LoVo (cell line): ENCODE measurements at regions not wholly inside any gene's neighbourhood (a gene's known extent, or its start where the extent isn't known, plus 50 kb on each side); places are given as distances from the start of the nearest gene placed in this dataset.

Experiments
- DNase-seq: peaks from one replicate; pipeline ENCODE4 v3.0.0-alpha.2; 2016; ENCODE audit warnings: low spot score

GRCh38 chr4:83855044-83855443 lies 319.1 kb downstream of the GPAT3 start:
- peak; percentile 50 for DNase-seq

DNA sequence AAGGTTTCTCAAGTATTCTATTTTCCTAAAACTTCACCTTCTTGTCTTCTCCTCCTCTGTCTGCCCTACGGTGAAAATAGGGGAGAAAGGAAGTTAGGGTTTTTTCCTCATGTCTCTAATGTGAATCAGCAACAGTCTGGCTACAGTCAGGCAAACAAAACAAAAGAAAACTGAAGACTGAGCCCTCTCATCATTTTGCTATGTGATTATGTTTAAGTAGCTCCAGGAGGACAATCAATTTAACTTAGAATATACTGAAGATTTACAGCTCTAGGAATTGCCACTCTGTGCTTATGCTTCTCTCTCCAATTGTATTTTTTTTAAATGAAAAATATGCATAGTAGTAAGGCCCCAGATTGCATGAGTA lies 316.2 kb downstream of the GPAT3 start:
- DNase-seq: no peak

- DNase-seq: no peak
Measured at GRCh38 chr4:83851261-83852084, 315.6 kb downstream of the GPAT3 start.

GRCh38 chr4:83850435-83850834 lies 314.5 kb downstream of the GPAT3 start:
- no peak for DNase-seq

DNA sequence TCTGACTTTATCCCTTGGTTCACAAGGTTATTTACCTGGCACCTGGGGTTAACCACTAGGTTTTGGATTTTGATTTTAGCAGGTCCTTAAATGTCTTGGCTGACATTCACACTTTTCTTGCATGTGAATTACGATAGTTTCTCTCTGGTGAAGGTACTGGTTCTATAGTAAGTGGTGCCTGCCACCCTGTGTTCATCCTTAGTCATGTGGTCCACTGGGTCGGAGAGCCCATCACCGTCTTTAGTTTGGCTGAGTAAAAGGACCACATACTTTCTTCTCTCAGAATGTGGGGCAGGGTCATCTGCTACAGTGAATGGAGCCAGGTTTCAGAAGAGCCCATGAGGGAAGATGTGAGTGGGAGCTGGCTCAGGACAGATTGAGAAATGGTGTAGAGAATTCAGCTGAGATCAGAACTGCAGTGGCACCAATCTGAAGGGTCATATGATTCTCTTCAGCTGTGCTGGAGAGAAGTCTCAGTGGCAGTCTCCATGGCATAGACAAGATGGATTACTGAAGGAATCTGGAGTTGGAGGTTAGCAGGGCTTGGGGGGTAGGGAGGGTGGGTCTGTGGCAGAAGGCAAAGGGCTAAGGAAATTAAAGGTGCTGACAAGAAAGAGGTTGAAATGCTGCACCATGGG lies 310.4 kb downstream of the GPAT3 start:
- no peak for DNase-seq

GRCh38 chr4:83839615-83840014 lies 303.7 kb downstream of the GPAT3 start:
- DNase-seq: no peak

GRCh38 chr4:83837614-83838308 lies 301.9 kb downstream of the GPAT3 start:
- DNase-seq: no peak

DNA sequence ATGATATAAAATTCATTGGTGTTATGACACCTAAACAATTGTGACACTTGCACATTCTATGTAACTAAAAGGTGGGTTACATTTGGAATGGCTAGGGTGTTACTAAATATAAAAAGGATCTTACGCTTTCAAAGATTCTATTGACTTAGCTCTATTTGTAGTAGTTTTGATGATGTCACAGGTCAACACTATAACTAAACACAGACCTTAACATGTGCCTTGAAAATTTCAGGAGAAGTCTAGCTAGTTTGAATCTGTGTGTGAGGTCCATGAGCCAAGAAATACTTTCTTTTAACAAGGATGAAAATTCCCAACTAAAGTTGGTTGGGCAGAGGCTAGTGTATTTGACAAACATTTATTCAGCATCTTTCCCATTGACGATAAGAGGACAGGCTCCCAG lies 298.0 kb downstream of the GPAT3 start:
- no peak for DNase-seq

- no peak for DNase-seq
Measured at GRCh38 chr4:83832110-83832825, 296.4 kb downstream of the GPAT3 start.

GRCh38 chr4:83831588-83831987 lies 295.7 kb downstream of the GPAT3 start:
- no peak for DNase-seq

- DNase-seq: no peak
Measured at GRCh38 chr4:83830138-83830888, 294.4 kb downstream of the GPAT3 start.

- no peak for DNase-seq
Measured at GRCh38 chr4:83828601-83829000, 292.7 kb downstream of the GPAT3 start.

DNA sequence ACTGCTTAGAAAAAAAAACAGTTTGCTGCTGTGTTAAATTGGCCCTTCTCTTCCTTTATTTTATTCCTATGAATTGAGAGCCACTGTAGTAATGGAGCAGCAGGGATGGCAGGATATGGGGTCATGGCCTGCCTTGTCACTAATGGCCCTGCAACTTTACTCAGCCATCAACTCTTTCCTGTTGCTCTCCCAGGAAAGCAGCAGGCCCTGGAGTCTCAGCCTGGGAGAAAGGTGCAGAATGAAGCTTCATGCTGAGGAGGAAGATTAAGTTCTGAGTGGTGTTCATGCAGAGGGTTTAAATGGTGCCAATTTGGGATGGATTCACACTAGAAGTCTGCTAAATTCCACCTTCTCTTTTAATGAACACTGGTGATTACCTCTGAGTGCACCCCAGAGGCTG lies 285.6 kb downstream of the GPAT3 start:
- no peak for DNase-seq

DNA sequence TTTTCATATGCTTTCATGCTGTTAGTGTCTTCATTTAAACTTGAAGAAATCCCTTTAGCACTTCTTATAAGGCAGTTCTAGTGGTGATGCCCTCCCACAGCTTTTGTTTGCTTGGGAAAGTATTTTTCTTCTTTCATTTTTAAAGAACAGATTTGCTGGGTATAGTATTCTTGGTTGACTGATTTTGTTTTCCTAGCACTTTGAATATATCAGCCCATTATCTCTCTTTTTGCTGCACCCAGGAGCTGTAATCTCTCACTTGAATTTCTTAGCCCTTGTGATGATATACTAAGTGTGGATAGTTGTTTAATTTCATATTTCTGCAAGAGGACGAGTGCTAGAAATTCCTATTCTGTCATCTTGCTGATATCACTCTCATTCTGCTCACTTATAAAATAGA lies 283.7 kb downstream of the GPAT3 start:
- no peak for DNase-seq

DNA sequence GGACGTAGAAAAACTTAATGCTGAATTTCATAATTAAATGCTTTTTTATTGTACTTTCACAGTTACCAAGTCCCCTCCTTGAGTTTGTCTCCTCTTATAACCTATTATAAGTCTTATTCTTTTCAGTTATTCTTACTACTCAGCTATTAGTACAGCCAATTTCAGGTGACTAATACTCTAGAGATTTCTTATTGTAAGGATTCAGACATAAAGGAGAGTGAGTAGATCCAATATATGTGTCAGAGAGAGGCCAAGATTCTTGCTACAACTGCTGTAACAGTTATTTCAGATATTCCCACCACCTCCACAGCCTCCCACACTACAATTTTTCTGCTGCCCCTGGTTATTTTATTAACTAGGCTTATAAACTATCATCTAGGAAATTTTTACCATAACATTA lies 274.5 kb downstream of the GPAT3 start:
- no peak for DNase-seq

DNA sequence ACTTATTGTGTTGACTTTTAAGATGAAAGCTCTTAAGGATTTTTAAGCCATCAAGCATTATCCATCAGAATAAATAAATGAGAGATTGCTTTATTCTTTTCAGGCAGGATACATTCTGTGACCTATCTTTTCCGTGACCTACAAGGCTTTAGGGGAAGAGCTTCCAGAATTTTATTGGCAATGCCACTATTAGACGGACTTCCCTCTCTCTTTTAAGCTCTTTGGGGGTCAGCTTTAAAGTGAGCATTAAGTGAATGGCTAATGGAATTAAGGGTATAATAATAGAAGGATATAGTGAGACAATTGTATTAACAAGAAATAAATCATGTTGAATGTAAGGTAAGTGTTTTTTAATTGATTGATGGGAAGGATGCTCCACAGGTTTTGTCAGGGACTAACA lies 273.7 kb downstream of the GPAT3 start:
- no peak for DNase-seq

DNA sequence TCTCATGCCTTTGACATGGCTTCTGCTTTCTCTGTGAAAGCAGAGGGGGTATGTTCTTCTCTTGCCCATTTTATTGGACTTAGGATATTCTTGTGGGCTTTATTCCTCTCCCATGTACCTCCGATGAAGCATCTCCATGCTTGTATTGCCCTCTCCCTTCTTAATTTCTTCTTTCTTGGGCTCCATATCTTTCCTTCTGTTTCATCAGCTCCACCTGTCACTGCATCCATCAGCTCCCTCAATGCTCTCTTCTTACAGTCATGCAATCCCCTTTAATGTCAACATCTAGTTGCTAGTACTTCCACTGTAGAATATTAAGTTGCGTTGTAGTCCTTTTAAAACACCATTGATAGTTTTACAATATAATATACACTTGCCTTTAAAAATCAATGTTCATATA lies 257.6 kb downstream of the GPAT3 start:
- DNase-seq: no peak

GRCh38 chr4:83785891-83786290 lies 250.0 kb downstream of the GPAT3 start:
- no peak for DNase-seq

GRCh38 chr4:83783215-83783614 lies 247.3 kb downstream of the GPAT3 start:
- no peak for DNase-seq

DNA sequence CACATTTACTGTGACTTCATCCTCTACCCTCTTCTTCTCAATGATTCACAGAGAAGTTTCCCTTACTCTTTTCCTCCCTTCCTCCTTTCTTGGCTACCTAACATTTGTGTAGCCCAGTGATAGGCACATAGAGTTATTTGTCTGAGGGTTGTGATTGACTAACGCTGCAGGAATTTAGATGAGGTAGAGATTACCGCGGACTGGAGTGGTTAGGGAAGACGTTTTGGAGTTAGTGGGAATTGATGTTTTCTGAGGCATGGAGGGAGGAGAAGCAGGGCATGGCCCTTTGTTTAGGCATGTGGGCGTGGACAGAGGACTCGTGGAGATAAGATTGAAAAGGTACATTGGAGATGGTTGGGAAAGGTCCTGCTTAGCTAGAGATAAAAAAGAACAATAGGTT lies 246.7 kb downstream of the GPAT3 start:
- no peak for DNase-seq

DNA sequence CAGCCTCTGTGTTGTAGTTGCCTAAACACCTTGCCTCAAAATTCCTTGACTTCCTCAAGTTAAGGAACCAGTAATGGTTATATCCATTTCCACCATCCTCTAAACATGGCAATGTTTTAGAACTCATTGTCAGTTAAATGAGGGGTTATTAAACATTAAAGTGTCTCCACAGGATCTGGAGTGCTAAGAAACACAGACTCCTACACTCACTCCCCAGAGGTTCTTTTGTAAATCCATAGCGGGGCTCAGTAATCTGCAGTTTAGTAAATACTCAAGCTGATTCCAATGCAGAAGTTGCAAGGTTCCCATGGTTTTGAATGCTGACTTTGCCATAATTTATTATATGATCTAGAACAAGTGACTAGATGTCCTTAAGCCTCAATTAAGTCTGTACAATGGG lies 245.5 kb downstream of the GPAT3 start:
- no peak for DNase-seq
